GM19351 (cell line): ENCODE measurements at regions not wholly inside any gene's neighbourhood (a gene's known extent, or its start where the extent isn't known, plus 50 kb on each side); places are given as distances from the start of the nearest gene placed in this dataset.
A peak's percentile ranks its signal among the peaks of the same experiment; 100 is the strongest.
"Not testable (repeated sequence)": the region's sequence is repeated elsewhere in the genome, so short reads cannot be mapped to it uniquely, and the experiment has no call there.

Experiments
- ATAC-seq: cut with Tn5 transposase; IDR thresholded peaks from one replicate; pipeline ENCODE4 v1.9.1; 2021; ENCODE audit warnings: mild to moderate bottlenecking, moderate library complexity; ENCODE audit not compliant: unreplicated experiment

DNA sequence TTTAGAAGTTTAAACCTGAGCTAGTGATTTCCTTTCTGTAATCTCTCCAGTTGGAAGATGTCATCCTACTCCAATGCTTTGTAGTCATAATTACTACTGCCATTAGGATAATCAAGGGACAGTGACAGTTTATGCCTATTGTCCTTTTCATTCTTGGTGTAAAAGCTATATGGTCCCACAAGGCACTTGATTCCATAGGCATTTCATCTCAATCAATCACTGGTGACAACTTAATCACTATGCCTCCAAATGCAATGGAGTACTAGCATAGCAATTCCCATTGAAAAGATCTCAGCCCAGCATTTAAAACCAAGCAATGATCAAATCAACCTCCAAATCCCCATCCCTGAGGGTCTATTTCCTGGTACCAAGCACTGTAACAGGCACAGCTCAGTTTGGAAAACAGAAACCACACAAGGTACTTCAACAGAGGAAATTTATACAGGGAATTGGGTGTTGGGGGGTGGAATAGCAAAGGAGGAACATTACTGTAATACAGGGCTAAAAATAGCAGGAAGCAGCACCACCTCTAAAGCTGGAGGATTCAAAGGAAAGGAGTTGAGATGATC is 51.0 kb downstream of the FHIP2A start:
- no peak for ATAC-seq

GRCh38 chr10:114874827-114875411 is 53.3 kb downstream of the FHIP2A start:
- no peak for ATAC-seq

- ATAC-seq, result not testable (repeated sequence)
These were observed 54.1 kb downstream of the FHIP2A start for GRCh38 chr10:114875590-114876081.

GRCh38 chr10:114876169-114876568 is 54.6 kb downstream of the FHIP2A start:
- ATAC-seq, result no peak

GRCh38 chr10:114876602-114877300 is 55.2 kb downstream of the FHIP2A start:
- ATAC-seq, result peak; percentile 90

DNA sequence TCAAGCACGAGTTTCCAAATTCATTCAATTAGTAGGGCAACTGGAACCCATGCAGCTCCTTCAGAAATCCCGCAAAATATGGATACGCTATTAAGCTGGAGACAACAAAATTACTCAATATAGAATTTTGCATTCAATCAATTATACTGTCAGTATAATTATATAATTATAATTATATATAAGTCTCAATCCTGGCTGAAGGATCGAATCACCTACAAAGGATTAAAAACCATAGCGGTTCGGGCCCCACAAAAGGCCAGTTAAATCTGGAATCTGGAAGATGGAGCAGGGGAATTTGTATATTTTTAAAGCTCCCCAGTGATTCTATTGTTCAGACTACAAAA is 55.7 kb downstream of the FHIP2A start:
- ATAC-seq, result no peak

DNA sequence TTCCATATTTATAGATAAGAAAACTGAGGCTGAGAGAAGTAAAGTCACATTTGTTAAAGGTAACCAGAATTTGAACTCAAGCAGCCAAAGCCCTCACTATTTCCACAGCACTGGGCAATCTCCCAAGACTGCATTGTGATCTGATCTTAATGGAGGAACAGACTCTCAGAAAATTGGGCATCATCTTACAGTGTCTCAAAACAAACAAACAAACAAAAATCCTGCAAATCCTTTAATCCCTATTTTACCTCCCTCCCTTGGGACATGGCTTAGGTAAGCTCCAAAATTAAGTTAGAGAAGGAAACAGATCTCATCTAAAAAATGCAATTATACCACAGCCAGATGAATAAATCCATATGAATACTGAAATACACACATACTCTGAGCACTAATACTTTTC is 57.5 kb downstream of the FHIP2A start:
- no peak for ATAC-seq

DNA sequence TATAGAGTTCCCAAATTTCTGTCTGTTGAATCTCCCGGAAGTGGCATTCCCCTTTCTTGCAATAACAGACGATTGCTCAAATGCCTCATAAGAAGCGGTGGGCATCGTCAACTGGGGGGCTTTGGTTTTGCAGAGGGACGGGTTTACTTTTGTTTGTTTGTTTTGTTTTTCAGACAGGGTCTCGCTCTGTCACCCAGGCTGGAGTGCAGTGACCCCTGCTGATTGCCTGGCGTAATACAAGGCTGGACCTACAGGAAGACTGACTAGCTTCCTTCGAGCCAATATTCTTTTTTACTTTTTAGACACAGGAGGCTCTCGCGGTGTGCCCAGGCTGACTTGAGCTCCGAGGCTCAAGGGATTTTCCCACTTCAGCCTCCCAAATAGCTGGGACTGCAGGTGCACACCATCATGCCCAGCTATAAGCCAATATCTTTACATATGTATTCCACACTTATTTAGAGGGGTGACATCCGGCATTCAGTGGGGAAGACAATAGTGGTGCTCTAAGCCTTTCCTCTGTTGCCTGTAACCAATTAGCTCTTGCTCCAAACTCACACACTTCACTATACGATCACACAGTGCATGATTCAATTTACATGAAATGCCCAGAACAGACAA is 58.1 kb downstream of the FHIP2A start:
- peak; percentile 69 for ATAC-seq

DNA sequence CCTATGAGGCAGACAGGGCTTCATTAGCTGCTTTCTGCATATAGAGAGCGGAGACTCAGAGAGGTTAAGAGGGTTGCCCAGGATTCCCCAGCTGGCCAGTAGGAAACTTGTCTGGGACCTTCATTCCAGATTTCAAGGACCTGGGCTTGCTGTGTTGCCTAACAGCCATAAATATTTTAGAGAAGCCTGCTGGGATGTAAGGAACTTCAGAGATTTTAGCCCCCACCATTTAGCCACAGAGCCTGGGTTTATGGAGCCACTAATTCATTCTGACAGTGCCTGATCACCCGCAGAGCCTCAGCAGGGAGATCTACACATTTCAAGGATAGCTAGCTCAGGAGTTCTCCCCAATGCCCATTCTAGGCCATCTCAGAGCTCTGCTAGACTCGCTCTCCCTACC is 56.6 kb upstream of the TRUB1 start:
- no peak for ATAC-seq

DNA sequence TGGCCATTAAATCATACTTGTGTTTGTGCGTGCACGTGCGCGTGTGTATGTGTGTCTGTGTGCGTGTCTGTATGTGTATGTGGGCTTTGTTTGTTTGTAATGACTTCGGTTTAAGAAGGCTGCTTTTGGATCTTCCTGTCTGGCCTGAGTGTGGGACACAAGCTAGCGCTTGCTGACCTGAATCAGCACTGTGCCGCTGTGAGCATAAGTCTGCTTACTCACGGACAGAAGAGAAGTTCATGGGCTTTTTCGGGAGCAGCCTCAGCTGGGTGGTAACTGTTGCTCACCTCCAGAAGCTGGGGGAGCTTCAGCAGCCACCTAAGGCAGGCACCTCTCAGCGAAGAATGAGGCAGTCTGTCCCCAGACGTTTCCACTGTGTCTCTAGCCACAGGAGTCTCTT is 56.1 kb upstream of the TRUB1 start:
- ATAC-seq, result no peak

- ATAC-seq, result no peak
These were observed 52.6 kb upstream of the TRUB1 start for GRCh38 chr10:114885443-114885842.
